GM12872 (cell line): ENCODE measurements at regions not wholly inside any gene's neighbourhood (a gene's known extent, or its start where the extent isn't known, plus 50 kb on each side); places are given as distances from the start of the nearest gene placed in this dataset.

ENCODE experiments used
- CTCF ChIP-seq: IDR thresholded peaks from 3 replicates; pipeline ENCODE4 v1.5.1; 2011; ENCODE audit warnings: low read depth, mild to moderate bottlenecking, low read length, moderate library complexity; ENCODE audit not compliant: insufficient read depth

- TF ChIP-seq CTCF: no peak
Observed at GRCh38 chr15:62428851-62429598, 263.9 kb upstream of the C2CD4B start.

GRCh38 chr15:62430056-62430455 is 265.0 kb upstream of the C2CD4B start:
- TF ChIP-seq CTCF: no peak

GRCh38 chr15:62430552-62430951 is 265.5 kb upstream of the C2CD4B start:
- no peak for TF ChIP-seq CTCF

DNA sequence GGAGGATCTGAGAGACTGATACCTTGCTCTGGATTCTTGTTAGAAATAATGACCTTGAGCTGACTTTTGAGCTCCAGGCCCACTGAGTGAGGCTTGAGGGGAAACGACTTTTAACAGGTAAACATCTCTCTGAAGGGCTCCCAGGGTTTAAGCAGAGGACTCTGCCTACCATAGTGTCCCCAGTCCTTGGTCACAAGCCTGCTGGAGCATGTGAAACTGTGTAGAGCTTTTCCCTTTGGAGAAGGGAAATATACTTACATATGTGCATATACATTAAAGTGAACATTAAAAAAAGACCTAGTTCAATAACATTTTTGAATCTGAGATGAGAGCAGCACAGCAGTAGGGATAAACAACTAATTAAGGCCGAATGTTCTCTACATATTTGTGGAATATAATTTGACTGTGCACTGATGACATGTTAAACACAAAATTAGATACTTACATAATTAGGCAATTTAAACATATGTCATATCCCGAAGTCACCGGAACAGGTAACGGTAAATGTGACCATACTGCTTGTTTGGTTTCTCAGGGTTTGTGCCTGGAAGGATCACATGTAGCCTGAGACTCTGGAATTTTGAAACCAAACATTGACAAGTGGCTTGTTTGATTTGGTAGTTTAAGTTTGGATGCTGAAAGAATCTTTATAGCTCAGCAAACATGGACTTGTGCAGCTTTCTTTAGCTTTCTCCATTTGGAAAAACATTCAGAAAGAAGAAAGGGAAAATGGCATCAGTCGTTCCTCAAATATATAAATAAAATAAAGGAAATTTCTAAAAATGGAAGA is 266.1 kb upstream of the C2CD4B start:
- TF ChIP-seq CTCF: no peak

DNA sequence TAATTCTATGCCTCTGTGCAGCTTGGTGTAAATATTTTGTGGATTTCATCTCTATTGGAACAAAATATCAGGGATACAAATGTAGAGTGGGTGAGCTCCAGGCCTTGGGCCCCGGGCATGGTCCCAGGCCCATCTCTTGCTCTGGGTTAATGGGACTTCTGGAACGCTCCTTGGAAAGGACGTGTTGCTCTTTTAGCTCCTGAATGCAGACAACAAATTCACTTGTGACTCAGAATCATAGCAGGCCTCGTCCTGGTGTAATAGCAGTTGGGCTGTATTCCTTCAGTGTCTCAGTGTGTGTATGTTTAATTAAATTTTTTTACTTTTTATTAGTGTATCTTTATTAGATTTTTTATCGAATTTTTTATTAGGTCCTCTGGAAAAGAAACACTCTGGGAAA is 266.7 kb upstream of the C2CD4B start:
- no peak for TF ChIP-seq CTCF

DNA sequence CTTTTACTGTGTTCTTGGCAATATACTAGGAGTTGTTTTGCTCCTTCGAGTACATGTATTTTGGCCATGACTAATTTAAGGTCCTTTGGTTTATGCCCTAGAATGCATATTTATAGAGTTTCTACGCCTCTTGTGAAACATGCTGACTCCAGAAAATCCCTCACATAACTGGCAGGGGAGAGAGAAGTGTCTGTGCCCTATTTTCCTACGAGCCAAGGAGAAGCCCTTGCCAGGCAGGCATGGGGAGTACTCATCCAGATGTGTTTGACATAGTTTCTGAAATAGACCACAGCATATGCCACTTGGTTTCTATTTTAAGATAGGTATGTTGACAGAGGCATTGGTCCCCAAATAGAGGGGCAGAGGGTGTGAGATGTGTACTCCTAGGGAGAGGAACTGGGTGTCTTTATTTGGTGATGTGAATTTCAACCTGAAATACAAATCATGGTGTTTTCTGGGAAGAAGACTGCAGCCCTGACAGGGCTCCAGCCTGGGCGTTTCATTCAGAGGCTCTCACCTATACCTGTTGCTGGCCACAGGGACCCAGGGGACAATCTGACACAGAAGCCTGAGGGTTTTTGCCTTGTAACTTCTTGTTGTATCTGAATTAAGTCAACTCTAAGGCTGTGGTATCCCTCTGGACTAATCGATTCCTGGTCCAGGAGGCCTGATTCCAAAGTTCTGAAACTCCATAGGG is 267.8 kb upstream of the C2CD4B start:
- TF ChIP-seq CTCF: no peak

DNA sequence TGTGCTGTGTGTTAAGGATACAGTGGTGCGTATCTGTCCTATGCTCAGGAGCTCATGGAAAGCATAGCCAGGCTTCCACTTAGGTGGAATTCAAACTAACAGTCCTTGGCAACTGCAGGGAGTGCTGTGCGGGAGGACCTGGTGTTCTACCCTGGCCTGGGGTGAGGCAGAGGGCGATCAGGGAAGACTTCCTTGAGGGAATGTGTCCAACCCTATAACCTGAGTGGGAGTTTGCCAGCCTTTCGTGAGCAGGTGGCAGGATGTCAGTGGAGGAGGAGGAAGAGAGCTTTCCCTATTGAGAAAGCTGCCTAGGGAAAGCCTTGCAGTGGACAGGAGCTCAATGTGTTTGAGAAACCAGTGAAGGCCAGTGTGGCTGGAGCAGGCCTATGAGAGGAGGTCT is 271.1 kb upstream of the C2CD4B start:
- no peak for TF ChIP-seq CTCF
